ENCODE measurements at regions not wholly inside any gene's neighbourhood (a gene's known extent, or its start where the extent isn't known, plus 50 kb on each side); places are given as distances from the start of the nearest gene placed in this dataset.
"Not testable (repeated sequence)": the region's sequence is repeated elsewhere in the genome, so short reads cannot be mapped to it uniquely, and the experiment has no call there.

GRCh38 chr3:195969838-195970776, 61.8 kb upstream of the TNK2 start:
- not testable (repeated sequence) for H3K4ac ChIP-seq (ENCODE audit: low read depth, low read length); DNase-seq; H3K4me3 ChIP-seq (ENCODE audit: low read length); H2BK15ac ChIP-seq (replicated peaks; ENCODE audit: low read depth); H3K36me3 ChIP-seq (ENCODE audit: control insufficient read depth, insufficient read depth, low read length); H3K79me2 ChIP-seq (ENCODE audit: control insufficient read depth, insufficient read depth, low read length); H3K56ac ChIP-seq (ENCODE audit: low read length); H3K27me3 ChIP-seq (ENCODE audit: insufficient read depth, low read length, poor library complexity); H2BK5ac ChIP-seq (ENCODE audit: low read length); H3K9ac ChIP-seq (ENCODE audit: low read length); H3K4me1 ChIP-seq (ENCODE audit: control insufficient read depth, low read depth, low read length); H3K4me2 ChIP-seq (ENCODE audit: low read length); H3K23ac ChIP-seq (ENCODE audit: low read length); H3K27ac ChIP-seq (ENCODE audit: low read depth, low read length); H3K18ac ChIP-seq (ENCODE audit: low read length); H2AK5ac ChIP-seq (ENCODE audit: low read length); H4K8ac ChIP-seq (ENCODE audit: low read depth, low read length); H2BK120ac ChIP-seq (ENCODE audit: low read depth, low read length); H4K5ac ChIP-seq (ENCODE audit: low read length); H3K79me1 ChIP-seq (ENCODE audit: low read length)
- no CpG with 5 or more reads among the region's 22 CpGs for whole genome bisulfite sequencing (ENCODE audit: extremely low coverage, insufficient coverage, low lambda C conversion rate)

GRCh38 chr3:195969341-195969740, 61.0 kb upstream of the TNK2 start:
- no CpG with 5 or more reads among the region's 9 CpGs for WGBS (ENCODE audit: extremely low coverage, insufficient coverage, low lambda C conversion rate)
- not testable (repeated sequence) for H3K56ac ChIP-seq (ENCODE audit: low read length); H3K4me2 ChIP-seq (ENCODE audit: low read length); H3K27me3 ChIP-seq (ENCODE audit: insufficient read depth, low read length, poor library complexity); H2AK5ac ChIP-seq (ENCODE audit: low read length); H3K27ac ChIP-seq (ENCODE audit: low read depth, low read length); H2BK5ac ChIP-seq (ENCODE audit: low read length); H3K4me1 ChIP-seq (ENCODE audit: control insufficient read depth, low read depth, low read length); H3K9ac ChIP-seq (ENCODE audit: low read length); H3K4me3 ChIP-seq (ENCODE audit: low read length); H3K79me2 ChIP-seq (ENCODE audit: control insufficient read depth, insufficient read depth, low read length); H2BK15ac ChIP-seq (replicated peaks; ENCODE audit: low read depth); H4K8ac ChIP-seq (ENCODE audit: low read depth, low read length); H3K79me1 ChIP-seq (ENCODE audit: low read length); DNase-seq; H2BK120ac ChIP-seq (ENCODE audit: low read depth, low read length); H4K5ac ChIP-seq (ENCODE audit: low read length); H3K36me3 ChIP-seq (ENCODE audit: control insufficient read depth, insufficient read depth, low read length); H3K4ac ChIP-seq (ENCODE audit: low read depth, low read length); H3K23ac ChIP-seq (ENCODE audit: low read length); H3K18ac ChIP-seq (ENCODE audit: low read length)

GRCh38 chr3:195968104-195968503, 59.8 kb upstream of the TNK2 start:
- not testable (repeated sequence) for H4K5ac ChIP-seq (ENCODE audit: low read length); H4K8ac ChIP-seq (ENCODE audit: low read depth, low read length); H3K4me3 ChIP-seq (ENCODE audit: low read length); DNase-seq; H3K27me3 ChIP-seq (ENCODE audit: insufficient read depth, low read length, poor library complexity); H3K79me1 ChIP-seq (ENCODE audit: low read length); H3K4me1 ChIP-seq (ENCODE audit: control insufficient read depth, low read depth, low read length); H2AK5ac ChIP-seq (ENCODE audit: low read length); H2BK5ac ChIP-seq (ENCODE audit: low read length); H3K4ac ChIP-seq (ENCODE audit: low read depth, low read length); H3K18ac ChIP-seq (ENCODE audit: low read length); H3K36me3 ChIP-seq (ENCODE audit: control insufficient read depth, insufficient read depth, low read length); H3K79me2 ChIP-seq (ENCODE audit: control insufficient read depth, insufficient read depth, low read length); H2BK120ac ChIP-seq (ENCODE audit: low read depth, low read length); H3K9ac ChIP-seq (ENCODE audit: low read length); H3K27ac ChIP-seq (ENCODE audit: low read depth, low read length); H3K23ac ChIP-seq (ENCODE audit: low read length); H2BK15ac ChIP-seq (replicated peaks; ENCODE audit: low read depth); H3K4me2 ChIP-seq (ENCODE audit: low read length); H3K56ac ChIP-seq (ENCODE audit: low read length)
- WGBS (ENCODE audit: extremely low coverage, insufficient coverage, low lambda C conversion rate): no CpG with 5 or more reads among the region's 10 CpGs

- H4K5ac ChIP-seq (ENCODE audit: low read length); H3K79me1 ChIP-seq (ENCODE audit: low read length); H4K8ac ChIP-seq (ENCODE audit: low read depth, low read length); H3K27ac ChIP-seq (ENCODE audit: low read depth, low read length); H3K56ac ChIP-seq (ENCODE audit: low read length); H3K79me2 ChIP-seq (ENCODE audit: control insufficient read depth, insufficient read depth, low read length); H2AK5ac ChIP-seq (ENCODE audit: low read length); H3K36me3 ChIP-seq (ENCODE audit: control insufficient read depth, insufficient read depth, low read length); H3K23ac ChIP-seq (ENCODE audit: low read length); H3K4ac ChIP-seq (ENCODE audit: low read depth, low read length); H3K18ac ChIP-seq (ENCODE audit: low read length); H3K4me3 ChIP-seq (ENCODE audit: low read length); H3K27me3 ChIP-seq (ENCODE audit: insufficient read depth, low read length, poor library complexity); H2BK120ac ChIP-seq (ENCODE audit: low read depth, low read length); DNase-seq; H2BK15ac ChIP-seq (replicated peaks; ENCODE audit: low read depth); H3K9ac ChIP-seq (ENCODE audit: low read length); H3K4me2 ChIP-seq (ENCODE audit: low read length); H3K4me1 ChIP-seq (ENCODE audit: control insufficient read depth, low read depth, low read length); H2BK5ac ChIP-seq (ENCODE audit: low read length): not testable (repeated sequence)
- no CpG with 5 or more reads among the region's 16 CpGs for WGBS (ENCODE audit: extremely low coverage, insufficient coverage, low lambda C conversion rate)
Observed at GRCh38 chr3:195967387-195967720, 59.0 kb upstream of the TNK2 start.

GRCh38 chr3:195966563-195967386, 58.4 kb upstream of the TNK2 start:
- H3K79me2 ChIP-seq (ENCODE audit: control insufficient read depth, insufficient read depth, low read length); H3K27ac ChIP-seq (ENCODE audit: low read depth, low read length); H2AK5ac ChIP-seq (ENCODE audit: low read length); H3K4me3 ChIP-seq (ENCODE audit: low read length); DNase-seq; H3K4me1 ChIP-seq (ENCODE audit: control insufficient read depth, low read depth, low read length); H3K79me1 ChIP-seq (ENCODE audit: low read length); H3K23ac ChIP-seq (ENCODE audit: low read length); H3K18ac ChIP-seq (ENCODE audit: low read length); H3K9ac ChIP-seq (ENCODE audit: low read length); H3K27me3 ChIP-seq (ENCODE audit: insufficient read depth, low read length, poor library complexity); H2BK5ac ChIP-seq (ENCODE audit: low read length); H2BK15ac ChIP-seq (replicated peaks; ENCODE audit: low read depth); H3K36me3 ChIP-seq (ENCODE audit: control insufficient read depth, insufficient read depth, low read length); H4K5ac ChIP-seq (ENCODE audit: low read length); H2BK120ac ChIP-seq (ENCODE audit: low read depth, low read length); H3K4me2 ChIP-seq (ENCODE audit: low read length); H3K4ac ChIP-seq (ENCODE audit: low read depth, low read length); H4K8ac ChIP-seq (ENCODE audit: low read depth, low read length); H3K56ac ChIP-seq (ENCODE audit: low read length): not testable (repeated sequence)
- WGBS (ENCODE audit: extremely low coverage, insufficient coverage, low lambda C conversion rate): no CpG with 5 or more reads among the region's 15 CpGs

Data from mesendoderm (in vitro differentiated cells).